B cell (primary cell): ENCODE measurements at regions not wholly inside any gene's neighbourhood (a gene's known extent, or its start where the extent isn't known, plus 50 kb on each side); places are given as distances from the start of the nearest gene placed in this dataset.

Source experiments
- ATAC-seq: fragments of 200-7000 bp; cut with Tn5 transposase; one replicate; pipeline ENCODE4 v1.10.0; 2021; ENCODE audit warnings: low read depth, mild to moderate bottlenecking, moderate number of reproducible peaks, moderate library complexity
- CTCF ChIA-PET: fragments of 350-600 bp; sonication (Branson Sonifier 250); formaldehyde crosslinking; loops from one replicate; lab custom pipeline; 2021; ENCODE audit warnings: antibody characterized with exemption, inconsistent platforms; lab: Charles Lee
- POLR2A ChIA-PET: fragments of 350-600 bp; sonication (Branson Sonifier 250); formaldehyde crosslinking; loops from one replicate; lab custom pipeline; 2021; ENCODE audit warnings: antibody characterized with exemption; lab: Charles Lee
- DNase-seq: peaks from one replicate; pipeline ENCODE4 v3.0.0; 2013
- H2AFZ ChIP-seq: 2 replicates; pipeline ENCODE4 v1.6.1; 2012; ENCODE audit warnings: mild to moderate bottlenecking, low read depth, low read length; ENCODE audit not compliant: insufficient read depth, poor library complexity, severe bottlenecking
- H3K27ac ChIP-seq, 2 donors: 1 replicate in 1 of 2; 2 replicates in 1 of 2; pipeline ENCODE4 v1.5.1; 2012 to 2013; ENCODE audit warnings: low read length in 2 of 2, mild to moderate bottlenecking in 2 of 2, moderate library complexity in 1 of 2
- H3K27me3 ChIP-seq, 4 experiments: fragments of 200-600 bp in 1 of 4; sonication (generic) in 1 of 4; replicated peaks in 1 of 4; 1 replicate in 2 of 4; 2 replicates in 2 of 4; pipeline versions ENCODE4 v1.6.1 to v1.7.0; 2013 to 2016; ENCODE audit warnings: low read length in 3 of 4, mild to moderate bottlenecking in 2 of 4, mixed read lengths in 1 of 4, moderate library complexity in 1 of 4; ENCODE audit not compliant: insufficient read depth in 4 of 4, control insufficient read depth in 3 of 4; ENCODE audit errors: control extremely low read depth in 1 of 4
- H3K36me3 ChIP-seq, 2 experiments: replicated peaks in 1 of 2; 1 replicate in 1 of 2; 2 replicates in 1 of 2; pipeline versions ENCODE4 v1.6.1 to v1.7.1; 2013; ENCODE audit warnings: low read length in 1 of 2; ENCODE audit not compliant: insufficient read depth in 2 of 2, control insufficient read depth in 1 of 2; ENCODE audit errors: control extremely low read depth in 1 of 2, extremely low read depth in 1 of 2
- H3K4me1 ChIP-seq, 2 donors: fragments of 200-600 bp in 1 of 2; sonication (generic) in 1 of 2; 1 replicate in 1 of 2; 2 replicates in 1 of 2; pipeline versions ENCODE4 v1.5.1 to v1.6.1; 2013 to 2017; ENCODE audit warnings: low read length in 2 of 2; ENCODE audit not compliant: control insufficient read depth in 2 of 2, insufficient read depth in 2 of 2
- H3K4me2 ChIP-seq: replicated peaks from 2 replicates; pipeline ENCODE3; 2012; ENCODE audit warnings: mild to moderate bottlenecking, low read depth, low read length; ENCODE audit not compliant: poor library complexity, severe bottlenecking
- H3K4me3 ChIP-seq, 5 experiments: fragments of 200-600 bp in 1 of 5; sonication (generic) in 1 of 5; 1 replicate in 3 of 5; 2 replicates in 2 of 5; pipeline versions ENCODE4 v1.5.1 to v1.7.0; 2011 to 2016; ENCODE audit warnings: low read length in 4 of 5, mild to moderate bottlenecking in 4 of 5, low read depth in 2 of 5, control low read depth in 1 of 5, moderate library complexity in 1 of 5; ENCODE audit not compliant: insufficient read depth in 1 of 5; ENCODE audit errors: control extremely low read depth in 1 of 5, extremely low read depth in 1 of 5
- H3K79me2 ChIP-seq: fragments of 200-600 bp; sonication (generic); one replicate; pipeline ENCODE4 v1.6.0; 2016; ENCODE audit warnings: low read length; ENCODE audit not compliant: control insufficient read depth, insufficient read depth
- H3K9ac ChIP-seq: fragments of 200-600 bp; sonication (generic); 2 replicates; pipeline ENCODE4 v1.6.1; 2017; ENCODE audit warnings: mild to moderate bottlenecking, low read length, moderate library complexity
- H3K9me3 ChIP-seq, 3 donors: one replicate each; pipeline versions ENCODE4 v1.6.1 to v1.7.1; 2013; ENCODE audit warnings: low read length in 2 of 3; ENCODE audit not compliant: control insufficient read depth in 2 of 3, insufficient read depth in 1 of 3; ENCODE audit errors: control extremely low read depth in 1 of 3
- H4K20me1 ChIP-seq: 2 replicates; pipeline ENCODE4 v1.6.0; 2012; ENCODE audit warnings: mild to moderate bottlenecking, low read length; ENCODE audit not compliant: insufficient read depth, control insufficient read depth, poor library complexity, severe bottlenecking
- H3K27ac Mint-ChIP-seq: one replicate; pipeline ENCODE4 v1.8.0; 2021; ENCODE audit warnings: mixed read lengths
- H3K27me3 Mint-ChIP-seq: one replicate; pipeline ENCODE4 v1.8.0; 2021; ENCODE audit warnings: mixed read lengths
- H3K4me1 Mint-ChIP-seq: one replicate; pipeline ENCODE4 v1.8.0; 2021; ENCODE audit warnings: mixed read lengths
- H3K4me3 Mint-ChIP-seq: one replicate; pipeline ENCODE4 v1.8.0; 2021; ENCODE audit warnings: mixed read lengths
- H3K9me3 Mint-ChIP-seq: one replicate; pipeline ENCODE4 v1.8.0; 2022; ENCODE audit warnings: mixed read lengths; ENCODE audit not compliant: insufficient read depth
- CTCF ChIP-seq: fragments of 200-600 bp; IDR thresholded peaks from one replicate; pipeline ENCODE4 v1.8.0; 2022; ENCODE audit warnings: antibody characterized with exemption, mild to moderate bottlenecking
- EZH2 ChIP-seq: IDR thresholded peaks from 2 replicates; pipeline ENCODE4 v1.6.1; 2012; ENCODE audit warnings: borderline replicate concordance, low read depth, mild to moderate bottlenecking, moderate library complexity, low read length; ENCODE audit not compliant: insufficient read depth, poor library complexity, severe bottlenecking
- WGBS: methylation state at CpG from one replicate; pipeline ENCODE4 v1.1.5; 2013; ENCODE audit warnings: missing lambda C conversion rate; ENCODE audit not compliant: insufficient coverage; 5-methylcytosine and 5-hydroxymethylcytosine counted together
- intact Hi-C: fragments of 100-400 bp; cut with micrococcal nuclease; formaldehyde crosslinking; loops from one replicate; pipeline ENCODE4 v1.10.0; 2022

GRCh38 chr10:29130190-29130673, 158.6 kb upstream of the LYZL1 start:
- intact Hi-C loops, result no loop called here
- Histone ChIP-seq H3K27ac (no peak overlapping the region), H3K4me3 (no peak overlapping the region), H3K79me2 (no peaks in the 10 kb centered on the region), H3K9me3 (no peaks in the 10 kb centered on the region), H3K9ac (no peak overlapping the region), H4K20me1 (no peaks in the 10 kb centered on the region), H3K4me1 (no peaks in the 10 kb centered on the region), H3K4me2 (no peak overlapping the region), H3K36me3 (no peaks in the 10 kb centered on the region), H3K27me3 (no peaks in the 10 kb centered on the region), H2AFZ (no peak overlapping the region)
- Mint-ChIP-seq H3K4me3 (no peak overlapping the region), H3K9me3 (no peaks in the 10 kb centered on the region), H3K4me1 (no peaks in the 10 kb centered on the region), H3K27ac (no peak overlapping the region), H3K27me3 (no peaks in the 10 kb centered on the region)
- DNase-seq (no peak), ATAC-seq (no peak)
- TF ChIP-seq CTCF (peak; percentile 36), EZH2 (no peak)
- ChIA-PET POLR2A (no interaction called here), CTCF (interaction anchor here (0.6 kb wide), 1 partner anchor 466 kb away, joined by 3 read pairs; no protein-coding TSS in a partner anchor)
- no CpG with 5 or more reads among the region's 1 CpG for WGBS

GRCh38 chr10:29131952-29132547, 156.8 kb upstream of the LYZL1 start:
- intact Hi-C loops, result no loop called here
- Histone ChIP-seq H3K4me2 (no peak overlapping the region), H2AFZ (no peak overlapping the region), H3K36me3 (no peaks in the 10 kb centered on the region), H4K20me1 (no peaks in the 10 kb centered on the region), H3K27ac (no peak overlapping the region), H3K9me3 (no peaks in the 10 kb centered on the region), H3K9ac (no peak overlapping the region), H3K4me3 (no peak overlapping the region), H3K79me2 (no peaks in the 10 kb centered on the region), H3K4me1 (no peaks in the 10 kb centered on the region), H3K27me3 (no peaks in the 10 kb centered on the region)
- ChIA-PET POLR2A (no interaction called here), CTCF (no interaction called here)
- no peaks in the 10 kb centered on the region for H3K27me3 Mint-ChIP-seq
- no peaks in the 10 kb centered on the region for H3K4me1 Mint-ChIP-seq
- no peak overlapping the region for H3K27ac Mint-ChIP-seq
- DNase-seq (no peak), ATAC-seq (no peak)
- H3K9me3 Mint-ChIP-seq, result no peaks in the 10 kb centered on the region
- H3K4me3 Mint-ChIP-seq, result no peak overlapping the region
- WGBS, result 45% methylated on average over 12 of the region's 12 CpGs
- no peak for TF ChIP-seq EZH2
- TF ChIP-seq CTCF, result no peak
